Liver (tissue), 8 donors: ENCODE measurements at regions not wholly inside any gene's neighbourhood (a gene's known extent, or its start where the extent isn't known, plus 50 kb on each side); places are given as distances from the start of the nearest gene placed in this dataset.

Experiments used
- DNase-seq: peaks from one replicate; pipeline ENCODE4 v3.0.0-alpha.2; 2017; ENCODE audit warnings: low spot score
- H3K27ac ChIP-seq, 2 donors: one replicate each; pipeline ENCODE4 v1.7.0; 2013; ENCODE audit warnings: inconsistent platforms in 2 of 2, low read length in 2 of 2, control low read depth in 1 of 2, low read depth in 1 of 2, mild to moderate bottlenecking in 1 of 2
- H3K27me3 ChIP-seq, 4 donors: one replicate each; pipeline versions ENCODE4 v1.6.1 to v1.7.0; 2013; ENCODE audit warnings: low read length in 3 of 4, inconsistent platforms in 1 of 4, mild to moderate bottlenecking in 1 of 4, moderate library complexity in 1 of 4; ENCODE audit not compliant: control insufficient read depth in 4 of 4, insufficient read depth in 4 of 4
- H3K36me3 ChIP-seq, 4 donors: one replicate each; pipeline versions ENCODE4 v1.6.1 to v1.7.0; 2013; ENCODE audit warnings: low read length in 3 of 4, mild to moderate bottlenecking in 3 of 4, low read depth in 1 of 4, moderate library complexity in 1 of 4; ENCODE audit not compliant: control insufficient read depth in 4 of 4, insufficient read depth in 3 of 4
- H3K4me1 ChIP-seq, 4 donors: one replicate each; pipeline versions ENCODE4 v1.6.1 to v1.7.0; 2013; ENCODE audit warnings: low read length in 3 of 4, mild to moderate bottlenecking in 3 of 4, moderate library complexity in 1 of 4; ENCODE audit not compliant: control insufficient read depth in 4 of 4, insufficient read depth in 4 of 4
- H3K4me3 ChIP-seq, 3 donors: one replicate each; pipeline versions ENCODE4 v1.6.1 to v1.7.0; 2013; ENCODE audit warnings: low read length in 3 of 3, control low read depth in 1 of 3, low read depth in 1 of 3, mild to moderate bottlenecking in 1 of 3
- H3K9ac ChIP-seq, 2 donors: one replicate each; pipeline ENCODE4 v1.7.0; 2013; ENCODE audit warnings: low read length in 2 of 2, mild to moderate bottlenecking in 2 of 2, moderate library complexity in 2 of 2, control low read depth in 1 of 2, low read depth in 1 of 2
- H3K9me3 ChIP-seq, 4 donors: one replicate each; pipeline versions ENCODE4 v1.6.1 to v1.7.0; 2013; ENCODE audit warnings: low read length in 3 of 4; ENCODE audit not compliant: control insufficient read depth in 4 of 4
- CTCF ChIP-seq: fragments of 150-350 bp; IDR thresholded peaks from 2 replicates; pipeline ENCODE4 v1.5.1; 2017; ENCODE audit warnings: improper control_type of control experiment, low read depth, low read length; ENCODE audit not compliant: missing input control
- EGR1 ChIP-seq, 2 donors: IDR thresholded peaks; 2 replicates each; pipeline ENCODE4 v1.6.1; 2016 to 2018; ENCODE audit warnings: antibody characterized with exemption in 2 of 2, low read depth in 2 of 2
- FOXA1 ChIP-seq: IDR thresholded peaks from 2 replicates; pipeline ENCODE4 v1.6.1; 2016; ENCODE audit warnings: antibody characterized with exemption
- FOXA2 ChIP-seq: IDR thresholded peaks from 2 replicates; pipeline ENCODE4 v1.6.1; 2016; ENCODE audit warnings: antibody characterized with exemption
- GABPA ChIP-seq, 2 donors: IDR thresholded peaks in 1 of 2; conservative IDR thresholded peaks in 1 of 2; 2 replicates each; pipeline ENCODE4 v1.6.1; 2016; ENCODE audit warnings: antibody characterized with exemption in 2 of 2, mild to moderate bottlenecking in 1 of 2, moderate library complexity in 1 of 2
- HNF4A ChIP-seq, 2 donors: conservative IDR thresholded peaks; 2 replicates each; pipeline ENCODE4 v1.6.1; 2016; ENCODE audit warnings: antibody characterized with exemption in 2 of 2, mild to moderate bottlenecking in 2 of 2
- HNF4G ChIP-seq: IDR thresholded peaks from 2 replicates; pipeline ENCODE4 v1.6.1; 2016; ENCODE audit warnings: antibody characterized with exemption
- JUND ChIP-seq, 2 donors: IDR thresholded peaks; 2 replicates each; pipeline ENCODE4 v1.6.1; 2016; ENCODE audit warnings: antibody characterized with exemption in 2 of 2
- NR2F2 ChIP-seq: IDR thresholded peaks from 2 replicates; pipeline ENCODE4 v1.6.1; 2016; ENCODE audit warnings: antibody characterized with exemption
- RAD21 ChIP-seq, 2 donors: IDR thresholded peaks; 2 replicates each; pipeline ENCODE4 v1.6.1; 2016; ENCODE audit warnings: antibody characterized with exemption in 2 of 2, mild to moderate bottlenecking in 2 of 2
- REST ChIP-seq: IDR thresholded peaks from 2 replicates; pipeline ENCODE4 v1.6.1; 2016; ENCODE audit warnings: antibody characterized with exemption, mild to moderate bottlenecking
- RXRA ChIP-seq, 2 donors: IDR thresholded peaks; 2 replicates each; pipeline ENCODE4 v1.6.1; 2017 to 2018; ENCODE audit warnings: antibody characterized with exemption in 2 of 2, mild to moderate bottlenecking in 1 of 2
- SP1 ChIP-seq: IDR thresholded peaks from 2 replicates; pipeline ENCODE4 v1.6.1; 2018; ENCODE audit warnings: antibody characterized with exemption, mild to moderate bottlenecking
- TAF1 ChIP-seq: conservative IDR thresholded peaks from 2 replicates; pipeline ENCODE4 v1.6.1; 2016; ENCODE audit warnings: antibody characterized with exemption, mild to moderate bottlenecking
- YY1 ChIP-seq: IDR thresholded peaks from 2 replicates; pipeline ENCODE4 v1.6.1; 2016; ENCODE audit warnings: antibody characterized with exemption, mild to moderate bottlenecking
- WGBS: extraction: QIAGEN DNeasy Blood & Tissue Kit; methylation state at CpG from one replicate; pipeline ENCODE4 v1.1.7; 2013; 5-methylcytosine and 5-hydroxymethylcytosine counted together
- TF ChIP-seq, protein P1 (sequence below): IDR thresholded peaks from 2 replicates; pipeline ENCODE4 v1.6.1; 2016; ENCODE audit warnings: antibody characterized with exemption
- TF ChIP-seq, protein P2 (sequence below): IDR thresholded peaks from 2 replicates; pipeline ENCODE4 v1.6.1; 2016; ENCODE audit warnings: antibody characterized with exemption
- TF ChIP-seq, protein P3 (sequence below): IDR thresholded peaks from 2 replicates; pipeline ENCODE4 v1.6.1; 2016; ENCODE audit warnings: antibody characterized with exemption
- donor health status: healthy.
- donor health status: healthy.
- donor health status: healthy.
- donor health status: healthy.
- donor health status: healthy.

DNA sequence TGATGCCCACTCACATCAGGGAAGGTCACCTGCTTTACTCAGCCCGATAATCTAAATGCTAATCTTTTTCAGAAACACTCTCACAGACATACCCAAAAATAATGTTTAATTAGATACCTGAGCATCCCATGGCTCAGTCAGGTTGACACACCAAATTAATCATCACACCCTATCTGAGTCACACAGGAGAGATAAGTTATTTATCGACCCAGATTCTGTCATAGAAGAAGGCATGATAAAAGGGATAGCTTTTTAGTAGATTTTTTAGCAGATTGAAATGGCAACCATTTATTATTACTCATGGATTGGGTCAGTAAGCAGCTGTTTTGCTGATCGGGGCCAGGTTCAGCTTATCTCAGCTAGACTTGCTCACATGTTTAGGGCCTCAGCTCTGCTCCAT, 97.8 kb upstream of the TYRP1 start:
- Histone ChIP-seq H3K4me1 (no peaks in the 10 kb centered on the region), H3K9me3 (no peaks in the 10 kb centered on the region), H3K4me3 (no peak overlapping the region), H3K36me3 (no peaks in the 10 kb centered on the region), H3K27me3 (no peaks in the 10 kb centered on the region), H3K27ac (no peak overlapping the region), H3K9ac (no peak overlapping the region)
- no peak for DNase-seq
- TF ChIP-seq NR2F2 = no peak
- TF ChIP-seq CTCF = no peak
- no peak for TF ChIP-seq HNF4A (conservative IDR thresholded peaks at IDR 0.05)
- TF ChIP-seq FOXA2 = no peak
- TF ChIP-seq TAF1 = no peak
- TF ChIP-seq FOXA1 = no peak
- TF ChIP-seq, protein P1, sequence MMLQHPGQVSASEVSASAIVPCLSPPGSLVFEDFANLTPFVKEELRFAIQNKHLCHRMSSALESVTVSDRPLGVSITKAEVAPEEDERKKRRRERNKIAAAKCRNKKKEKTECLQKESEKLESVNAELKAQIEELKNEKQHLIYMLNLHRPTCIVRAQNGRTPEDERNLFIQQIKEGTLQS = no peak
- TF ChIP-seq SP1 = no peak
- no peak for TF ChIP-seq YY1
- TF ChIP-seq RXRA (IDR thresholded peaks at IDR 0.05) = no peak
- no peak for TF ChIP-seq JUND (IDR thresholded peaks at IDR 0.05)
- TF ChIP-seq, protein P2, sequence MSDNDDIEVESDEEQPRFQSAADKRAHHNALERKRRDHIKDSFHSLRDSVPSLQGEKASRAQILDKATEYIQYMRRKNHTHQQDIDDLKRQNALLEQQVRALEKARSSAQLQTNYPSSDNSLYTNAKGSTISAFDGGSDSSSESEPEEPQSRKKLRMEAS = no peak
- TF ChIP-seq GABPA (IDR thresholded peaks at IDR 0.05 in 1 of 2, conservative IDR thresholded peaks at IDR 0.05 in 1 of 2) = no peak
- TF ChIP-seq HNF4G = no peak
- no peak for TF ChIP-seq REST
- TF ChIP-seq EGR1 (IDR thresholded peaks at IDR 0.05; ENCODE audit: low read depth in 2 of 2) = no peak
- no peak for TF ChIP-seq RAD21 (IDR thresholded peaks at IDR 0.05)
- TF ChIP-seq, protein P3, sequence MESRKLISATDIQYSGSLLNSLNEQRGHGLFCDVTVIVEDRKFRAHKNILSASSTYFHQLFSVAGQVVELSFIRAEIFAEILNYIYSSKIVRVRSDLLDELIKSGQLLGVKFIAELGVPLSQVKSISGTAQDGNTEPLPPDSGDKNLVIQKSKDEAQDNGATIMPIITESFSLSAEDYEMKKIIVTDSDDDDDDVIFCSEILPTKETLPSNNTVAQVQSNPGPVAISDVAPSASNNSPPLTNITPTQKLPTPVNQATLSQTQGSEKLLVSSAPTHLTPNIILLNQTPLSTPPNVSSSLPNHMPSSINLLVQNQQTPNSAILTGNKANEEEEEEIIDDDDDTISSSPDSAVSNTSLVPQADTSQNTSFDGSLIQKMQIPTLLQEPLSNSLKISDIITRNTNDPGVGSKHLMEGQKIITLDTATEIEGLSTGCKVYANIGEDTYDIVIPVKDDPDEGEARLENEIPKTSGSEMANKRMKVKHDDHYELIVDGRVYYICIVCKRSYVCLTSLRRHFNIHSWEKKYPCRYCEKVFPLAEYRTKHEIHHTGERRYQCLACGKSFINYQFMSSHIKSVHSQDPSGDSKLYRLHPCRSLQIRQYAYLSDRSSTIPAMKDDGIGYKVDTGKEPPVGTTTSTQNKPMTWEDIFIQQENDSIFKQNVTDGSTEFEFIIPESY = no peak
- WGBS = 72% methylated on average over 3 of the region's 3 CpGs
